Urinary bladder (tissue), 3 donors: ENCODE measurements at regions not wholly inside any gene's neighbourhood (a gene's known extent, or its start where the extent isn't known, plus 50 kb on each side); places are given as distances from the start of the nearest gene placed in this dataset.

ENCODE experiments used
- DNase-seq: peaks from one replicate; pipeline ENCODE4 v3.0.0-alpha.2; 2015; ENCODE audit errors: extremely low spot score
- H3K27ac ChIP-seq: one replicate; pipeline ENCODE4 v1.5.1; 2013; ENCODE audit warnings: low read depth, mild to moderate bottlenecking, moderate library complexity
- H3K36me3 ChIP-seq: one replicate; pipeline ENCODE4 v1.6.1; 2013; ENCODE audit warnings: mild to moderate bottlenecking, moderate library complexity; ENCODE audit not compliant: insufficient read depth
- H3K4me1 ChIP-seq: one replicate; pipeline ENCODE4 v1.6.1; 2013; ENCODE audit warnings: mild to moderate bottlenecking, moderate library complexity; ENCODE audit not compliant: insufficient read depth
- H3K4me3 ChIP-seq: one replicate; pipeline ENCODE4 v1.5.1; 2013; ENCODE audit warnings: low read depth, low read length
- WGBS: extraction: QIAGEN DNeasy Blood & Tissue Kit; methylation state at CpG from one replicate; pipeline ENCODE4 v1.1.7; 2013; 5-methylcytosine and 5-hydroxymethylcytosine counted together
- donor health status: healthy with polysubstance abuse.
- donor health status: healthy.

DNA sequence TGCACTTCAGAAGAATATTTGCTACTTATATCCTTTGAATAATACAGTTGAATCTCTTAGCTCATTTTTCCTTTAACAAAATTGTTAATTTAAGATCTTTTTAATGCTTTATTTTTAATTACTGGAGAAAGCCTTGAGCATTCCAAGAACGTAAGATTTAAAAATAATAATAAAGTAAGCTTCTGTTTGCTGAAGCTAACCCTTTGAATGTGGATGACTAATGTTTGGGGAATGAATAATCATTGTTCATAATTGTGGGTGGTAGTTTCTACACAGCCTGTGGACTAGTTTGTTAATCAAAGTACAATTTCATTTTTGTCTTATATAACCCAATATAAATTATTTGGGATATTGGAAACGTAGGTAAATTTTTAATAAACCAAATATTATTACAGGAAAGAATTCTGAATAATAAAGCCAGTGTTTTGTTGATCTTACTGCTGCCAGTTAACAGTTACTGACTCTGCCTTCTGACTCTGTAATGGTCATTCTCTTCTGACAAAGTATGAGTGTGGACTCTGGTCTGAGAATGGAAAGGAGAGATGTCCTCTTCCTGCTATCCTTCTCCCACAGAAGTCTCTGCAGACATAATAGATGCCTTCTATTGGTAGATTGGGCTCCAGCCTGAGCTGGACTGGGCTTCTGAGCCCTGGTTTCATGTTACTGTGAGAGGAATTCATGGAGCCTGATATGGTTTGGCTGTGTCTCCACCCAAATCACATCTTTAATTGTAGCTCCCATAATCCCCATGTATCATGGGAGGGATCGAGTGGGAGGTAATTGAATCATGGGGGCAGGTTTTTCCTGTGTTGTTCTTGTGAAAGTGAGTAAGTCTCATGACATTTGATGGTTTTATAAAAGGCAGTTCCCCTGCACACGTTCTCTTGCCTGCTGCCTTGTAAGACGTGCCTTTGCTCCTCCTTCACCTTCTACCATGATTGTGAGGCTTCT lies 292.7 kb upstream of the SLC39A10 start:
- Histone ChIP-seq H3K27ac (no peak overlapping the region), H3K4me3 (no peak overlapping the region), H3K4me1 (no peaks in the 10 kb centered on the region), H3K36me3 (no peaks in the 10 kb centered on the region)
- 62% methylated on average over 5 of the region's 5 CpGs for WGBS
- DNase-seq = no peak

DNA sequence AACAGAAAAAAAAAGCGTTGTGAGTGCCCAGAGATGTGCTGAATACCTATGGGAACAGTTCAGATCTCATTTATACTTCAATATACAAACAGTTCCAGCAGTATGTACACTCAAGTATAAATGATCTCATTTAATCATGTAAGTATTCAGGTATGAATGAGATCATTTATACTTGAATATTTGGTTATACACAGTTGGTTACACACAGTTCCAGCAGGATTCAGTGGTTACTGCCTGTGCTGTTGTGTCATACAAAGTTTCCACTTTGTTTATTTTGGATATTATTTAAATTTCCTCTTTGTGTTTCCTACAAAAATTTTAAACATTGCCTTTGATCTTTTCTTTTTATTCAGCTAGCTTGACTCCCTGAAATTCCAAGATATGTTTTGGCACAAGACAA lies 293.5 kb upstream of the SLC39A10 start:
- 73% methylated on average over 1 of the region's 1 CpG for WGBS
- H3K4me3 ChIP-seq = no peak overlapping the region
- no peak overlapping the region for H3K27ac ChIP-seq
- no peak for DNase-seq
- H3K4me1 ChIP-seq = no peaks in the 10 kb centered on the region
- H3K36me3 ChIP-seq = no peaks in the 10 kb centered on the region

DNA sequence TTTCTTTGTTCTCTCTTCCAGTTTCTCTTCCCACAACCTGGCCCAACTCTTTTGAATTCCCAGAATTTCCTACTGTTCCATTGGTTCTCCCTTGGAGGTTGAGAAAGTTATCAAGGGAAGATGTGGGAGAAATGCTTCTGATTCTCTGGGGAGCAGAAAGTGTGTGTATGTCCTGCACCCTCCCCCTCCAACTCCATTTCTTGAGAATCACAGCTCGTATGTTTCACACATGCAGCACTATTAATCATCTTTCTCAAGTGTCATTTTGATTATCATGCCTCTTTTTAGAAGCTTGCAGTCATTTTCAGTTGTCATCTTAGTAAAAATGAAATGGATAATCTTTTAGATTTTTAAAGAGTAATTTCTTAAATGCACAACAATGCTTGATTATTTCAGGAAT lies 296.8 kb upstream of the SLC39A10 start:
- DNase-seq = no peak
- no peaks in the 10 kb centered on the region for H3K4me1 ChIP-seq
- no peak overlapping the region for H3K4me3 ChIP-seq
- H3K27ac ChIP-seq = no peak overlapping the region
- H3K36me3 ChIP-seq = no peaks in the 10 kb centered on the region
- WGBS = 64% methylated on average over 1 of the region's 1 CpG

DNA sequence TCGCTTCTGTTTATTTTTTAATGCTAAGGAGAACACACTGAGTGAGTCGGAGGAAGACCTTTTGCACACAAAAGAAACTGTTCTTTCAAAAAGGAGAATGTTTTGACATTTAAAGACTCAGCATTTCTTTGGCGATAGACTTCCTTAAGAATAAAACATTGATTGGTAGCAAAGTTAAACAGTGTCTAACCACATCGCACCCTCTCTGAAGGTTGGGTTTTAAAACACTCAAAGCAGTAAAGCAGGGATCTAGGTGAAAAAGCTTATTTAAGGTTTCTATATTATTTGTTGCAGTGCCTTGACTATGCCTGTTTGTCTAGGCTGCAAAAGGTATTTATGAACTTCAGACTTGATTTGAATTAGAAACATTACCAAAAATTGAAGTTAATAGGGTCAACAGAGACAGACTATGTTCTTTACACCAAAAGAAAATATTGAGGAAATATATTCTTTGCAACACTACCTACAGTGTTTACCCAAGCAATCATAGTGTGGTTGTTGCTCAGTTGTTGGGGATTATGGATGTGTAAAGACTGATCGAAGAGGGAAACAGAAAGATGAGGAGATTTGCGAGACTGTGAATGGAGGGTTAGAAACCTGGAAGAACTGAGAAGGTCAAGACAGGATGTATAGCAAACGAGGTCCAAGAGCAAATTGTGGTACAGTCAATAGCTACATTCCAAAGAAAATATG lies 297.8 kb upstream of the SLC39A10 start:
- no peak for DNase-seq
- H3K27ac ChIP-seq = no peak overlapping the region
- WGBS = 64% methylated on average over 7 of the region's 7 CpGs
- no peaks in the 10 kb centered on the region for H3K4me1 ChIP-seq
- no peaks in the 10 kb centered on the region for H3K36me3 ChIP-seq
- no peak overlapping the region for H3K4me3 ChIP-seq

DNA sequence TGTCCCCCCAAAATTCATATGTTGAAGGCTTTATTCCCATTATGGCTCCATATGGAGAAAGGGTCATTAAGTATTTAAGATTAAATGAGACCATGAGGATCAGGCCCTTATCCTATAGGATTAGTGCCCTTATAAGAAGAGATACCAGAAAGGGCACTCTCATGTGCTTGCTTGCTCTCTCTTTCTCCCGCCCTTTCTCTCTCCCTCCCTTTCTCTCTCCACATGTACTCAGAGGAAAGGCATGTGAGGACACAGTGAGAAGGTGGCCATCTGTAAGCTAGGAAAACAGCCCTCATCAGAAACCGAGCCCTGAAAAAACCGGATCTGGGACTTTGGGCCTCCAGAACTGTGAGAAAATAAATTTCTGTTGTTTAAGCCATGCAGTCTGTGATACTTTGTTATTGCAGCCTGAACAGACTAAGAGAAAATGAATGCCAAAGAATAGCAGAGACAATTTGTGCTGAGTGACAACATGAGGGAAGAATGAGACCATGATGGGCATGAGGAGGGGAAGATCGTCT lies 300.0 kb upstream of the SLC39A10 start:
- no peaks in the 10 kb centered on the region for H3K36me3 ChIP-seq
- no peak overlapping the region for H3K27ac ChIP-seq
- no peak for DNase-seq
- H3K4me1 ChIP-seq = no peaks in the 10 kb centered on the region
- 94% methylated on average over 4 of the region's 4 CpGs for WGBS
- H3K4me3 ChIP-seq = no peak overlapping the region

DNA sequence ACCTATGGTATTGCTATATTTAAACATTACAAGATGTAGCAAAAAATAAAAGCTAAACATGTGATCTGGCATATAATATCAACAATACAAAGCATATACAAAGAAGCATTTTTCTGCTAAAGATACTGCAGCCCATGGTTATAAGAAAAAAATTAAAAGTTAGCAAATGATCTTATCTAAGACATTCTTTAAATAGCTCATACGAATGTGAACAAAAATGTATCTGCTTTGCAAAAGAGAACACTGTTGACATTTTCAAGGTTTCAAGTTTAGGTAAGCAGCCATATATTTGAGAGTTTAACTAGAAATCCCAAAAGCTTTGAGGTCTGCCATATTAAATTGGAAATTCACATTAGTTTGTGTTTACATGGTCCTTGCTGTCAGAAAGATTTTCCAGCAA lies 301.0 kb upstream of the SLC39A10 start:
- no peak for DNase-seq
- Histone ChIP-seq H3K4me3 (no peak overlapping the region), H3K4me1 (no peaks in the 10 kb centered on the region), H3K27ac (no peak overlapping the region), H3K36me3 (no peaks in the 10 kb centered on the region)
- 24% methylated on average over 1 of the region's 1 CpG for WGBS

DNA sequence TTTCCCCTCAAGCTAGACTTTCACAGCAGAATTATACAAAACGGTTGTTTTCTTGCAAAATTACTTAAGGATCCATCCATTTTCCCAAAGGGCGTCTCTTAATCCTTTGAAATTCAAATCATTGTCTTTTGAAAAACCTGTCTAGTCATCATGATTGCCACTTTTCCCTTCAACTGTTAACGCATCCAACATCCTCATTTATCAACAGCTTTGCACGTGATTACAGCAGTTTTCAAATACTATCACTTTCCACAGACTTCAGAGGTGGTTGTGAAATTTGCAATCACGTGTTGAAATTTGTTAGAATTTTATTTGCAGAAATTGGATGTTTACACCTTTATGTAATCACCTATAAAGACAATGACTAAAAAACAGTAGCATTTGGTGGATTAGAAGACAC lies 304.4 kb upstream of the SLC39A10 start:
- Histone ChIP-seq H3K4me1 (no peaks in the 10 kb centered on the region), H3K27ac (no peak overlapping the region), H3K4me3 (no peak overlapping the region), H3K36me3 (no peaks in the 10 kb centered on the region)
- 53% methylated on average over 5 of the region's 5 CpGs for WGBS
- no peak for DNase-seq

DNA sequence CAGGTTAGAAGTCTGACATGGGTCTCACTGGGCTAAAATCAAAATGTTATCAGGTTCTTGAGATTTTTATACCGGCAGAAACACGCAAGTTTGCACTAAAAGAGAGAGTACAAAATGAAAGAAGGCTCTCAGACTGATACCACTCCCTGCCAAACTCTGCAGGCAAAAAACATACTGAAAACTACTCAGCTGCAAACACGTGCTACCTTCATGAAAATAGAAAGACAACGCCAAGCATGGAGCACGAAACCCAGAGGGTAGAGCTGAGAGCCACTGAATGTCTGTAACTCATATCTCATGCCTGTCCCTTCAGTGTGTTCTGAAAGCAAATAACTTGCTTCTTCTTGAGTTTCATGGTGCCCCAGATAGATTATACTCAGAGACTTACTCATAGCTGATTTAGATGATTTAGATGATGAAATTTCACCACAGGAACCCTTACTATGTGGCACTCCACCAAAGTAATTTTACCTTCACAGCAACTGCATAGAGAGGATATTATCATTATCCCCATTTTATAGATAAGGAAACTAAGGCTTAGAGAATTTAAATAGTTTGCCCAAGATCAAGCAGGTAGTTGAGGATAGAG lies 313.0 kb upstream of the SLC39A10 start:
- Histone ChIP-seq H3K27ac (no peak overlapping the region), H3K4me1 (no peaks in the 10 kb centered on the region), H3K36me3 (no peaks in the 10 kb centered on the region), H3K4me3 (no peak overlapping the region)
- 67% methylated on average over 5 of the region's 5 CpGs for WGBS
- no peak for DNase-seq

DNA sequence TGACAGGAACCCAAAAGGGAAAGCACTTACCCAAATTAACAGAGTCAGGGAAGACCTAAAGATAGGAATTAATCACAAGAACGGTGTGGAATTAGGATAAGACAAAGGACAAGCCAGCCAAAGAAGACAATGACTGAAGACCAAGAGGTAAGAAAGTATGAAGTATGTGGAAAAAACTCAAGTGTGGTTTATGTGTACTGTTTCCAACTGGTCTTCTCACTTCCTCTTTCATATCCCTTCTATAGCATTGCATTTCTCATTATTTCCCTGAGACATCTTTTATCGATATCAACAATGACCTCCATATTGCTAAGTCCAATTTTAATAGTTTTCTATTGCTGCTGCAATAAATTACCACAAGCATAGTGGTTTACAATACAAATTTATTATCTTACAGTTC lies 313.5 kb upstream of the SLC39A10 start:
- Histone ChIP-seq H3K4me1 (no peaks in the 10 kb centered on the region), H3K27ac (no peak overlapping the region), H3K36me3 (no peaks in the 10 kb centered on the region), H3K4me3 (no peak overlapping the region)
- 91% methylated on average over 2 of the region's 2 CpGs for WGBS
- DNase-seq = no peak

DNA sequence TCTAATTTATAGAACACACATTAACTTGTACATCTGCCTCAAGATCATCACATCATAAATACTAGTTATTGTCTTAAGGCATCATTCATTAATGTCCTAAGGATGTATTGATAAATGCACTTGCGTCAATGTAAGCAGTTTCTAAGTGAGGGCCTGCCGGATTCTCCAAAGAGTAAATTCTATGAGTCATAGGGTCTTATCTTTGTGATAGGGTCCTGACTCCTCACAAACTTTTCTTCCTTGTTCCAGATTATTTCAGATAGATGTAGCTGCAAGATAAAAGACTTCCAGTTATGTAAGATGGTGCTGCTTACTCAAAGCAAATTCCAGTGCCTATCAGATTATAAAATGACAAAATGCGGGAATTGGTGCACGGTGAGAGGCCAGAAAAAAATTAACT lies 315.0 kb upstream of the SLC39A10 start:
- DNase-seq = no peak
- H3K27ac ChIP-seq = no peak overlapping the region
- H3K36me3 ChIP-seq = no peaks in the 10 kb centered on the region
- no peaks in the 10 kb centered on the region for H3K4me1 ChIP-seq
- no peak overlapping the region for H3K4me3 ChIP-seq
- WGBS = 58% methylated on average over 4 of the region's 4 CpGs

DNA sequence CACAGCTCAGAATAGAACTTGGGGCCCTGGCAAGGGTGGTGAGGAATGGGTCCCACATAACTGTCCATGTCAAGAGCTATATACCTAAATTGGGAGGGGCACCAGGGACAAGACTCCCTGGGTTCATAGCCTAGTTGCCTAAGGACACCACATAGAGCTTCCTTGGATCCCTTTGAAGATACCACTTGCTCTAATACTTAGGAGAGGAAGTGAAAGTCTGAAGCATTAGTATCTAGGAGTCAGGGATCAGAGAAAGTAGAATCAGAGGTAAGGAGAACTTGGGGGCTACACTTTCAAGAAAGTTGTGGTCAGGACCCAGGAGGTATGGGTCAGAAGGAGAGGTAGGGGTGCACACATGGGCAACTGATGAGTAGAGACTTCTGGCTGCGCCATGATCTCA lies 318.2 kb upstream of the SLC39A10 start:
- Histone ChIP-seq H3K27ac (no peak overlapping the region), H3K36me3 (no peaks in the 10 kb centered on the region), H3K4me3 (no peak overlapping the region), H3K4me1 (no peaks in the 10 kb centered on the region)
- WGBS = 97% methylated on average over 1 of the region's 1 CpG
- no peak for DNase-seq

DNA sequence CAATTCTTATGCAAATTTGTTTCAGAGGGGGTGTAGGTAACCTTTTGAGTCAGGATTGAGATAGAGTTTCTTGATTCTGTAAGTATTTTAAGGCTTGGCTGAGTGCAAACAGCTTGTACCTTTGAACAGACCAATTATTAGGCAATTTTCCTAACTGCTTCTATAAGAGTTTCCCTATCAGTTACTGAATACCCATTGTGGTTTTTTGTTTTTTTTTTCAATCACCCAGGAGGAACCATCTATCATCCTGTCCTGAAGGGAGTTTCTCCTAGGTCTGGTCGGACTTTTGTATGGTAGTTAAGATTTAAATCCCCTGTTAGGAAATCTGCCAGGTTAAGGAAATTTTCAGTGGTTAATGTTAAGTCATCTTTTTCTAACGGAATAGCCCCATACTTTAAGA lies 319.4 kb upstream of the SLC39A10 start:
- Histone ChIP-seq H3K4me3 (no peak overlapping the region), H3K27ac (no peak overlapping the region), H3K36me3 (no peaks in the 10 kb centered on the region), H3K4me1 (no peaks in the 10 kb centered on the region)
- WGBS = 68% methylated on average over 2 of the region's 2 CpGs
- no peak for DNase-seq

DNA sequence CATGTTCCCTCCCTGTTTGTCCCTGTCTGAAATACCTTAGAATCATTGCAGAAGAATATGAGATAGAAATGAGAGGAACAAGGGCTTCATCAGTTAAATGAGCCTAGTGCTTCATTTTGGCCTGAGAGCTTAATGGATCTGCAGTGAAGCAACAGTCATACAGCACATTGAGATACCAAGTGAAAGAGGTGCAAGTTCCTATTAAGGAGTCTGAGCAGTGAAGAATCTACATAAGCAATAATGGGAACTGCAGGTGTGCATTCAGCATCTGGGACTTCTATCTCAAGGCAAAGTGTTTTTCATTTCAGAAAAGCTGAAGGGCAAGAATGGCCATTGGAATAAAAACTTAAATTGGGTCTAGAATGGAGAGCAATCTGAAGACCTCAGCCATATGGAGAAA lies 323.2 kb upstream of the SLC39A10 start:
- H3K27ac ChIP-seq = no peak overlapping the region
- H3K36me3 ChIP-seq = no peaks in the 10 kb centered on the region
- no peaks in the 10 kb centered on the region for H3K4me1 ChIP-seq
- no peak overlapping the region for H3K4me3 ChIP-seq
- DNase-seq = no peak

DNA sequence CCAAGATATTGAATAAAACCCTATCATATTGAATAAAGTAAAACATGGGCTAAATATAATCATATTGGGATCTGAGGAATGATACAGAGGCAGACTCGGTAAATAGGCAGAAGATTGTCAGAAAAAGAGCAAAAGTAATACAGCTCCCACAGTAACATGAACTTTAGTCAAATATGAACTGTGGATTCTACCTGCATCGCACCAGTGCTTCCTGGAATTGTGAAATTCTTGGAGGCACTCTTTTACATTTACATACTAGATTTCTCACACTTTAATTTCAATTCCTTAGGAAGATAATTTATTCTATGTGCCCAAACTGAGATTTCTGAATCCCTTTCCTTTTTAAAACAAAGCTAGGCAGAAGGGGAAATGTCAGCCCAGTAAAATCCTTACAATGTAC lies 325.1 kb upstream of the SLC39A10 start:
- no peaks in the 10 kb centered on the region for H3K4me1 ChIP-seq
- no peaks in the 10 kb centered on the region for H3K36me3 ChIP-seq
- no peak overlapping the region for H3K4me3 ChIP-seq
- no peak for DNase-seq
- WGBS = 85% methylated on average over 2 of the region's 2 CpGs
- H3K27ac ChIP-seq = no peak overlapping the region
